DND-41 (cell line): ENCODE measurements at regions not wholly inside any gene's neighbourhood (a gene's known extent, or its start where the extent isn't known, plus 50 kb on each side); places are given as distances from the start of the nearest gene placed in this dataset.

Experiments
- ATAC-seq: fragments of 200-7000 bp; cut with Tn5 transposase; 3 replicates; pipeline ENCODE4 v1.9.1; 2021; ENCODE audit warnings: low read depth; ENCODE audit not compliant: insufficient read depth
- DNase-seq: peaks from one replicate; pipeline ENCODE4 v3.0.0-alpha.2; 2020
- H2AFZ ChIP-seq: 2 replicates; pipeline ENCODE4 v1.6.0; 2012; ENCODE audit warnings: low read depth, low read length
- H3K27ac ChIP-seq: 2 replicates; pipeline ENCODE4 v1.5.1; 2012; ENCODE audit warnings: low read length, inconsistent platforms
- H3K27me3 ChIP-seq: fragments of 200-600 bp; sonication (generic); 2 replicates; pipeline ENCODE4 v1.6.0; 2012; ENCODE audit warnings: low read length, mild to moderate bottlenecking, inconsistent platforms; ENCODE audit not compliant: insufficient read depth, poor library complexity
- H3K36me3 ChIP-seq: 2 replicates; pipeline ENCODE4 v1.5.1; 2012; ENCODE audit warnings: low read length, inconsistent platforms; ENCODE audit not compliant: insufficient read depth
- H3K4me1 ChIP-seq: 2 replicates; pipeline ENCODE4 v1.5.1; 2012; ENCODE audit warnings: mild to moderate bottlenecking, low read length; ENCODE audit not compliant: insufficient read depth
- H3K4me2 ChIP-seq: 2 replicates; pipeline ENCODE4 v1.6.0; 2012; ENCODE audit warnings: mild to moderate bottlenecking, moderate library complexity, low read length, inconsistent platforms; ENCODE audit not compliant: insufficient read depth
- H3K4me3 ChIP-seq, 2 experiments: fragments of 200-600 bp in 1 of 2; shearing (Covaris generic) in 1 of 2; 2 replicates each; pipeline ENCODE4 v1.5.1; 2012 to 2016; ENCODE audit warnings: inconsistent platforms in 2 of 2, low read length in 2 of 2, mild to moderate bottlenecking in 2 of 2, low read depth in 1 of 2, moderate library complexity in 1 of 2
- H3K79me2 ChIP-seq: 2 replicates; pipeline ENCODE4 v1.6.0; 2012; ENCODE audit warnings: low read length, inconsistent platforms; ENCODE audit not compliant: insufficient read depth
- H3K9ac ChIP-seq: 2 replicates; pipeline ENCODE4 v1.6.0; 2012; ENCODE audit warnings: low read depth, mild to moderate bottlenecking, inconsistent platforms, low read length, moderate library complexity
- H3K9me3 ChIP-seq: 2 replicates; pipeline ENCODE4 v1.5.1; 2012; ENCODE audit warnings: low read length, moderate library complexity, mild to moderate bottlenecking, inconsistent platforms; ENCODE audit not compliant: insufficient read depth, severe bottlenecking
- H4K20me1 ChIP-seq: 2 replicates; pipeline ENCODE4 v1.6.0; 2012; ENCODE audit warnings: low read length; ENCODE audit not compliant: insufficient read depth
- CTCF ChIP-seq: IDR thresholded peaks from 2 replicates; pipeline ENCODE4 v1.5.1; 2012; ENCODE audit warnings: borderline replicate concordance, low read length, moderate library complexity, mild to moderate bottlenecking; ENCODE audit not compliant: poor library complexity, severe bottlenecking; ENCODE audit errors: extremely low read depth
- EZH2 ChIP-seq: IDR thresholded peaks from 3 replicates; pipeline ENCODE4 v1.6.1; 2012; ENCODE audit warnings: borderline replicate concordance, low read depth, mild to moderate bottlenecking, moderate library complexity, low read length, inconsistent platforms; ENCODE audit not compliant: severe bottlenecking

- Histone ChIP-seq H3K9me3 (no peaks in the 10 kb centered on the region), H4K20me1 (no peaks in the 10 kb centered on the region), H3K4me3 (no peak overlapping the region), H3K36me3 (no peaks in the 10 kb centered on the region), H3K27ac (peak overlapping the region; percentile 45; the same call in 1 of the 2 replicates), H2AFZ (no peak overlapping the region), H3K27me3 (no peaks in the 10 kb centered on the region), H3K9ac (no peak overlapping the region), H3K4me1 (peaks cover 39% of the 10 kb centered on the region), H3K4me2 (no peak overlapping the region), H3K79me2 (no peaks in the 10 kb centered on the region)
- DNase-seq: no peak
- no peak for TF ChIP-seq EZH2
- no peak for ATAC-seq
These were observed 665.2 kb downstream of the INHBA start for GRCh38 chr7:41037691-41038090.

- peak overlapping the region; percentile 48 for H3K4me2 ChIP-seq
- peak overlapping the region; percentile 78 for H3K27ac ChIP-seq
- no peaks in the 10 kb centered on the region for H3K79me2 ChIP-seq
- ATAC-seq (peak; percentile 96), DNase-seq (peak; percentile 84)
- peak overlapping the region in 1 of 2 experiments; percentile 30; a peak in 1 of 4 replicates for H3K4me3 ChIP-seq
- no peaks in the 10 kb centered on the region for H3K27me3 ChIP-seq
- H3K4me1 ChIP-seq: peaks cover 45% of the 10 kb centered on the region
- no peak for TF ChIP-seq EZH2
- TF ChIP-seq CTCF: no peak
- H3K9ac ChIP-seq: peak overlapping the region; percentile 40
- H3K9me3 ChIP-seq: no peaks in the 10 kb centered on the region
- H3K36me3 ChIP-seq: no peaks in the 10 kb centered on the region
- no peaks in the 10 kb centered on the region for H4K20me1 ChIP-seq
- peak overlapping the region; percentile 62; the same call in 1 of the 2 replicates for H2AFZ ChIP-seq
These were observed 667.1 kb downstream of the INHBA start for GRCh38 chr7:41035794-41036193.

GRCh38 chr7:41033500-41033899 is 669.4 kb downstream of the INHBA start:
- DNase-seq: no peak
- Histone ChIP-seq H3K79me2 (no peaks in the 10 kb centered on the region), H3K9me3 (no peaks in the 10 kb centered on the region), H2AFZ (no peak overlapping the region), H4K20me1 (no peaks in the 10 kb centered on the region), H3K4me2 (no peak overlapping the region), H3K27ac (no peak overlapping the region), H3K27me3 (no peaks in the 10 kb centered on the region), H3K9ac (no peak overlapping the region), H3K4me1 (peaks cover 44% of the 10 kb centered on the region), H3K36me3 (no peaks in the 10 kb centered on the region), H3K4me3 (no peak overlapping the region)
- ATAC-seq: no peak
- TF ChIP-seq EZH2 (no peak), CTCF (no peak)

- H3K9me3 ChIP-seq: no peaks in the 10 kb centered on the region
- H3K9ac ChIP-seq: no peak overlapping the region
- H3K4me1 ChIP-seq: peaks cover 16% of the 10 kb centered on the region
- no peak overlapping the region for H3K27ac ChIP-seq
- no peaks in the 10 kb centered on the region for H3K36me3 ChIP-seq
- no peak overlapping the region for H3K4me3 ChIP-seq
- H3K79me2 ChIP-seq: no peaks in the 10 kb centered on the region
- H3K27me3 ChIP-seq: no peaks in the 10 kb centered on the region
- no peak for TF ChIP-seq CTCF
- no peaks in the 10 kb centered on the region for H4K20me1 ChIP-seq
- no peak for DNase-seq
- no peak overlapping the region for H2AFZ ChIP-seq
- ATAC-seq: no peak
- H3K4me2 ChIP-seq: no peak overlapping the region
These were observed 672.2 kb downstream of the INHBA start for GRCh38 chr7:41030673-41031072.
